ENCODE measurements at regions not wholly inside any gene's neighbourhood (a gene's known extent, or its start where the extent isn't known, plus 50 kb on each side); places are given as distances from the start of the nearest gene placed in this dataset.
"Not testable (repeated sequence)": the region's sequence is repeated elsewhere in the genome, so short reads cannot be mapped to it uniquely, and the experiment has no call there.

DNA sequence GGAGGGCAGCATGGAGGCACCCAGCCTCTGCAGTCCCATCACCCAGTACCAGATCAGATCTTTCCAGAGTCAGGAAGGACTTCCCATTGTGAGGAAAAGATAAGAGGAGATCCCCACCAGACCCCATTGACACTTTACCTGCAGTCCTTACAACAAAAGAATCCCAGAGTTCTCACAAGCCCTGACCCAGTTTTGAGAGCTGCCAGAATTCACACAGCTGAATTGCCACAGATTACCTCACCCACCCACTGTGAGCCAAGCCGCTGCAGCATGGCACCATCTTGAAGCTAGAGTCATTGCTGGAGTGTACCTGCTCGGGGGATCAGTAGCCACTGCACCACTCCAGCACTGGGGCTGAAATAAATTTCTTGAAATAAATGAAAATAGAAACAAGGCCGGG, 91.8 kb upstream of the UBASH3B start:
- no peak for TF ChIP-seq CTCF (conservative IDR thresholded peaks at IDR 0.05; ENCODE audit: low read length)
- TF ChIP-seq EZH2phosphoT487 (IDR thresholded peaks at IDR 0.05; ENCODE audit: borderline replicate concordance): no peak
- H2AFZ ChIP-seq (ENCODE audit: low read length): no peak overlapping the region

GRCh38 chr11:122559734-122560382, 95.7 kb upstream of the UBASH3B start:
- no peaks in the 10 kb centered on the region for H3K79me2 ChIP-seq (ENCODE audit: insufficient read depth, low read length)
- H3K9me2 ChIP-seq (replicated peaks; ENCODE audit: low read depth, low read length): no peaks in the 10 kb centered on the region
- H3K9ac ChIP-seq (ENCODE audit: low read depth, low read length, poor library complexity, severe bottlenecking): no peak overlapping the region
- H3K27me3 ChIP-seq (ENCODE audit: insufficient read depth, low read length, poor library complexity, severe bottlenecking): no peaks in the 10 kb centered on the region
- H2AFZ ChIP-seq (ENCODE audit: low read length): no peak overlapping the region
- no peaks in the 10 kb centered on the region for H3F3A ChIP-seq (ENCODE audit: low read depth)
- no peaks in the 10 kb centered on the region for H4K20me1 ChIP-seq (ENCODE audit: insufficient read depth, low read length, poor library complexity, severe bottlenecking)
- no peaks in the 10 kb centered on the region for H3K4me1 ChIP-seq (ENCODE audit: insufficient read depth, low read length, poor library complexity, severe bottlenecking)
- no peaks in the 10 kb centered on the region for H3K36me3 ChIP-seq (ENCODE audit: insufficient read depth, low read length)
- H3K9me3 ChIP-seq (ENCODE audit: insufficient read depth, low read depth, low read length): no peaks in the 10 kb centered on the region
- H3K4me2 ChIP-seq (ENCODE audit: low read depth, low read length, poor library complexity, severe bottlenecking): no peak overlapping the region
- TF ChIP-seq EZH2phosphoT487 (IDR thresholded peaks at IDR 0.05; ENCODE audit: borderline replicate concordance): no peak
- no peak for TF ChIP-seq CTCF (conservative IDR thresholded peaks at IDR 0.05; ENCODE audit: low read length)
- no peak overlapping the region for H3K4me3 ChIP-seq (ENCODE audit: low read length, poor library complexity, severe bottlenecking)

More for the DNA sequence above, 91.8 kb upstream of the UBASH3B start:
- H3K9me3 ChIP-seq (ENCODE audit: insufficient read depth, low read depth, low read length): no peaks in the 10 kb centered on the region
- H3K27me3 ChIP-seq (ENCODE audit: insufficient read depth, low read length, poor library complexity, severe bottlenecking): no peaks in the 10 kb centered on the region
- no peaks in the 10 kb centered on the region for H3K79me2 ChIP-seq (ENCODE audit: insufficient read depth, low read length)
- no peak overlapping the region for H3K4me2 ChIP-seq (ENCODE audit: low read depth, low read length, poor library complexity, severe bottlenecking)
- H4K20me1 ChIP-seq (ENCODE audit: insufficient read depth, low read length, poor library complexity, severe bottlenecking): no peaks in the 10 kb centered on the region
- H3K36me3 ChIP-seq (ENCODE audit: insufficient read depth, low read length): no peaks in the 10 kb centered on the region
- H3K4me1 ChIP-seq (ENCODE audit: insufficient read depth, low read length, poor library complexity, severe bottlenecking): no peaks in the 10 kb centered on the region
- H3K9me2 ChIP-seq (replicated peaks; ENCODE audit: low read depth, low read length): no peaks in the 10 kb centered on the region
- H3F3A ChIP-seq (ENCODE audit: low read depth): no peaks in the 10 kb centered on the region
- H3K9ac ChIP-seq (ENCODE audit: low read depth, low read length, poor library complexity, severe bottlenecking): no peak overlapping the region
- no peak overlapping the region for H3K4me3 ChIP-seq (ENCODE audit: low read length, poor library complexity, severe bottlenecking)

DNA sequence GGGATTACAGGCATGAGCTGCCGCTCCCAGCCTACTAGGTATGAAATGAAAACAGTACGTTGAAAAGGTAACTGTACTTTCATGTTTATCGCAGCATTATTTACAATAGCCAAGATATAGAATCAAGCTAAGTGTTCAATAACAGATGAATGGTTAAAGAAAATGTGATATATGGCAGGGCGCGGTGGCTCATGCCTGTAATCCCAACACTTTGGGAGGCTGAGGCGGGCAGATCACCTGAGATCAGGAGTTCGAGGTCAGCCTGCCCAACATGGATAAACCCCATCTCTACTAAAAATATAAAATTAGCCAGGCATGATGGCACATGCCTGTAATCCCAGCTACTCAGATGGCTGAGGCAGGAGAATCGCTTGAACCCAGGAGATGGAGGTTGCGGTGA, 96.3 kb upstream of the UBASH3B start:
- not testable (repeated sequence) for H3K36me3 ChIP-seq (ENCODE audit: insufficient read depth, low read length); H2AFZ ChIP-seq (ENCODE audit: low read length); H3K4me3 ChIP-seq (ENCODE audit: low read length, poor library complexity, severe bottlenecking)

DNA sequence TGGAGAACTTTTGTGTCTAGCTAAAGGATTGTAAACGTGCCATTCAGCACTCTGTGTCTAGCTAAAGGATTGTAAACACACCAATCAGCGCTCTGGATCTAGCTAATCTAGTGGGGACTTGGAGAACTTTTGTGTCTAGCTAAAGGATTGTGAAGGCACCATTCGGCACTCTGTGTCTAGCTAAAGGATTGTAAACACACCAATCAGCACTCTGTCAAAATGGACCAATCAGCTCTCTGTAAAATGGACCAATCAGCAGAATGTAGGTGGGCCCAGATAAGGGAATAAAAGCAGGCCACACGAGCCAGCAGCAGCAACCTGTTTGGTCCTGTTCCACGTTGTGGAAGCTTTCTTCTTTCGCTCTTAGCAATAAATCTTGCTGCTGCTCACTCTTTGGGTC, 98.4 kb upstream of the UBASH3B start:
- H3K9me3 ChIP-seq (ENCODE audit: insufficient read depth, low read depth, low read length); H3K9me2 ChIP-seq (replicated peaks; ENCODE audit: low read depth, low read length); H3K36me3 ChIP-seq (ENCODE audit: insufficient read depth, low read length); H3K4me3 ChIP-seq (ENCODE audit: low read length, poor library complexity, severe bottlenecking); H3K79me2 ChIP-seq (ENCODE audit: insufficient read depth, low read length); H2AFZ ChIP-seq (ENCODE audit: low read length); H3K27me3 ChIP-seq (ENCODE audit: insufficient read depth, low read length, poor library complexity, severe bottlenecking); H3K4me1 ChIP-seq (ENCODE audit: insufficient read depth, low read length, poor library complexity, severe bottlenecking); H3K4me2 ChIP-seq (ENCODE audit: low read depth, low read length, poor library complexity, severe bottlenecking); H3F3A ChIP-seq (ENCODE audit: low read depth); H3K9ac ChIP-seq (ENCODE audit: low read depth, low read length, poor library complexity, severe bottlenecking); H4K20me1 ChIP-seq (ENCODE audit: insufficient read depth, low read length, poor library complexity, severe bottlenecking): not testable (repeated sequence)

More for the DNA sequence above, 96.3 kb upstream of the UBASH3B start:
- not testable (repeated sequence) for H3K4me2 ChIP-seq (ENCODE audit: low read depth, low read length, poor library complexity, severe bottlenecking); H3K4me1 ChIP-seq (ENCODE audit: insufficient read depth, low read length, poor library complexity, severe bottlenecking); H4K20me1 ChIP-seq (ENCODE audit: insufficient read depth, low read length, poor library complexity, severe bottlenecking); H3K9me2 ChIP-seq (replicated peaks; ENCODE audit: low read depth, low read length); H3F3A ChIP-seq (ENCODE audit: low read depth); H3K79me2 ChIP-seq (ENCODE audit: insufficient read depth, low read length); H3K27me3 ChIP-seq (ENCODE audit: insufficient read depth, low read length, poor library complexity, severe bottlenecking); H3K9ac ChIP-seq (ENCODE audit: low read depth, low read length, poor library complexity, severe bottlenecking); H3K9me3 ChIP-seq (ENCODE audit: insufficient read depth, low read depth, low read length)

Measured in Loucy (cell line).